ENCODE measurements at regions not wholly inside any gene's neighbourhood (a gene's known extent, or its start where the extent isn't known, plus 50 kb on each side); places are given as distances from the start of the nearest gene placed in this dataset.

- POLR2A ChIA-PET (ENCODE audit: unreplicated experiment) = no interaction called here
- no peak overlapping the region for H4K91ac ChIP-seq (ENCODE audit: insufficient read depth, low read depth, low read length)
- in situ Hi-C loops (cut with MboI; ENCODE audit: low sequenced_read_pairs) (no loop called here), intact Hi-C loops (cut with micrococcal nuclease) (no loop called here), dilution Hi-C loops (cut with HindIII; ENCODE audit: low sequenced_read_pairs, unreplicated experiment) (no loop called here)
- H3K18ac ChIP-seq (ENCODE audit: low read depth, low read length) = no peak overlapping the region
- ATAC-seq (ENCODE audit: low read depth) (no peak), DNase-seq (no peak)
- no peaks in the 10 kb centered on the region for H4K20me1 ChIP-seq (ENCODE audit: insufficient read depth, low read length)
- H2AFZ ChIP-seq (replicated peaks; ENCODE audit: low read length, poor library complexity) = no peak overlapping the region
- no peak overlapping the region; the same call in 1 of the 2 replicates for H2AK5ac ChIP-seq (ENCODE audit: low read depth, low read length)
- no peaks in the 10 kb centered on the region for H3K9me1 ChIP-seq (ENCODE audit: insufficient read depth, low read length)
- no peak overlapping the region; the same call in 1 of the 2 replicates for H3K14ac ChIP-seq (replicated peaks; ENCODE audit: low read depth, low read length)
- no peak overlapping the region for H3K4me3 ChIP-seq (ENCODE audit: insufficient read depth, low read depth, low read length)
- no peak overlapping the region for H3K9ac ChIP-seq (ENCODE audit: low read depth, low read length)
- no peak overlapping the region for H3K4me2 ChIP-seq (ENCODE audit: low read depth, low read length)
- no peak overlapping the region for H3K56ac ChIP-seq (ENCODE audit: extremely low read depth, insufficient read depth, low read length)
- H3K79me1 ChIP-seq (ENCODE audit: low read depth in 1 of 2, low read length in 2 of 2) = no peaks in the 10 kb centered on the region
- no peak overlapping the region for H3K23ac ChIP-seq (ENCODE audit: low read depth, low read length)
- H2BK5ac ChIP-seq (ENCODE audit: low read depth, low read length, poor library complexity, severe bottlenecking) = no peak overlapping the region
- H3K4ac ChIP-seq (ENCODE audit: low read depth, low read length) = no peak overlapping the region
- H4K8ac ChIP-seq (ENCODE audit: low read depth in 2 of 2, low read length in 2 of 2) = no peak overlapping the region
- no peak overlapping the region for H2BK15ac ChIP-seq (ENCODE audit: low read depth, low read length)
- no peaks in the 10 kb centered on the region for H3K36me3 ChIP-seq (ENCODE audit: control insufficient read depth, insufficient read depth, low read length)
- no peaks in the 10 kb centered on the region for H3K27me3 ChIP-seq (ENCODE audit: control insufficient read depth, insufficient read depth, low read length)
- TF ChIP-seq CHD1 (IDR thresholded peaks at IDR 0.05; ENCODE audit: low read depth, low read length) (no peak), USF2 (IDR thresholded peaks at IDR 0.05; ENCODE audit: low read depth, low read length) (no peak), POLR2A (IDR thresholded peaks at IDR 0.05; ENCODE audit: low read depth, low read length) (no peak), BHLHE40 (IDR thresholded peaks at IDR 0.05; ENCODE audit: low read depth, low read length) (no peak), CEBPB (IDR thresholded peaks at IDR 0.05; ENCODE audit: low read depth, low read length) (no peak), RFX5 (IDR thresholded peaks at IDR 0.05; ENCODE audit: low read depth, low read length) (no peak), MAZ (IDR thresholded peaks at IDR 0.05; ENCODE audit: borderline replicate concordance, low read depth, low read length) (no peak), ELK1 (IDR thresholded peaks at IDR 0.05; ENCODE audit: borderline replicate concordance, low read depth, low read length) (no peak), FOS (IDR thresholded peaks at IDR 0.05; ENCODE audit: low read depth, low read length) (no peak), RCOR1 (IDR thresholded peaks at IDR 0.05; ENCODE audit: insufficient replicate concordance, low read length) (no peak), MXI1 (IDR thresholded peaks at IDR 0.05; ENCODE audit: borderline replicate concordance, low read depth, low read length) (no peak), NFE2L2 (IDR thresholded peaks at IDR 0.05; ENCODE audit: low read depth, low read length) (no peak), SMC3 (IDR thresholded peaks at IDR 0.05; ENCODE audit: low read depth, low read length) (no peak)
- TF ChIP-seq, protein P1, sequence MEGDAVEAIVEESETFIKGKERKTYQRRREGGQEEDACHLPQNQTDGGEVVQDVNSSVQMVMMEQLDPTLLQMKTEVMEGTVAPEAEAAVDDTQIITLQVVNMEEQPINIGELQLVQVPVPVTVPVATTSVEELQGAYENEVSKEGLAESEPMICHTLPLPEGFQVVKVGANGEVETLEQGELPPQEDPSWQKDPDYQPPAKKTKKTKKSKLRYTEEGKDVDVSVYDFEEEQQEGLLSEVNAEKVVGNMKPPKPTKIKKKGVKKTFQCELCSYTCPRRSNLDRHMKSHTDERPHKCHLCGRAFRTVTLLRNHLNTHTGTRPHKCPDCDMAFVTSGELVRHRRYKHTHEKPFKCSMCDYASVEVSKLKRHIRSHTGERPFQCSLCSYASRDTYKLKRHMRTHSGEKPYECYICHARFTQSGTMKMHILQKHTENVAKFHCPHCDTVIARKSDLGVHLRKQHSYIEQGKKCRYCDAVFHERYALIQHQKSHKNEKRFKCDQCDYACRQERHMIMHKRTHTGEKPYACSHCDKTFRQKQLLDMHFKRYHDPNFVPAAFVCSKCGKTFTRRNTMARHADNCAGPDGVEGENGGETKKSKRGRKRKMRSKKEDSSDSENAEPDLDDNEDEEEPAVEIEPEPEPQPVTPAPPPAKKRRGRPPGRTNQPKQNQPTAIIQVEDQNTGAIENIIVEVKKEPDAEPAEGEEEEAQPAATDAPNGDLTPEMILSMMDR (conservative IDR thresholded peaks at IDR 0.05; ENCODE audit: low read depth, low read length) = no peak
- no peaks in the 10 kb centered on the region for H3K4me1 ChIP-seq (ENCODE audit: control insufficient read depth, insufficient read depth, low read length)
- no TSS peak for BruUV-seq (replicated peaks)
- H4K5ac ChIP-seq (ENCODE audit: low read depth, low read length) = no peak overlapping the region
- H3K9me3 ChIP-seq (ENCODE audit: control insufficient read depth, insufficient read depth, low read length) = no peaks in the 10 kb centered on the region
- no CpG with 5 or more reads among the region's 2 CpGs for WGBS, 2 experiments (ENCODE audit: extremely low coverage in 2 of 2, insufficient read length in 1 of 2)
- H2BK20ac ChIP-seq (ENCODE audit: low read depth, low read length) = no peak overlapping the region
- H2AK9ac ChIP-seq (replicated peaks; ENCODE audit: low read depth, low read length, poor library complexity) = no peak overlapping the region
- H3K27ac ChIP-seq (ENCODE audit: insufficient read depth, low read length) = no peak overlapping the region
- H2BK120ac ChIP-seq (ENCODE audit: low read depth, low read length) = no peak overlapping the region
- CTCF ChIA-PET = interaction anchor here (0.5 to 0.7 kb wide), 2 partner anchors 19 to 556 kb away, joined by 3 read pairs; no protein-coding TSS in a partner anchor
Observed at GRCh38 chr17:71363661-71364060, 757.2 kb upstream of the SOX9 start.

Data from IMR-90 (cell line).